ENCODE measurements at regions not wholly inside any gene's neighbourhood (a gene's known extent, or its start where the extent isn't known, plus 50 kb on each side); places are given as distances from the start of the nearest gene placed in this dataset.
"Not testable (repeated sequence)": the region's sequence is repeated elsewhere in the genome, so short reads cannot be mapped to it uniquely, and the experiment has no call there.

DNA sequence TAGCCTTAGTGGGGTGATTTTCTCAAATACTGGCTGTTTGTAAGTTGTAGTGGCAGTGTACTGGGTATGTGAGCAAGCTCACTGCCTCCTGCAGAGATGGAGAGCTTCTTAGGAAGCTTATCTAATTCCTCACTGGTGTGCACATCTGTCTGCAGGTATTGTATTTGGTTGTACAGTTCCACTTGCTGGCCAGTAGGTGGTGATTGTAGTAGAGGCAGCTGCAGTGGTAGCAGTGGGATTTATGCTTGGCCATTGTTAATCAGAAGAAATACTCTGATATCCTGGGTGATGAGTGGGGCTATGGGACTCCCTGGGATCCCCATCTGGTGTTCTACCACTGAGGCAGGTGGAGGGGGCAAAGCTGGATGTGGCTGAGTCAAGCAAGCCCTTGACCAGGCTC, 276.1 kb upstream of the SPAG17 start:
- intact Hi-C loops (cut with DNase I) = no loop called here
- Histone ChIP-seq H3K27ac (no peak overlapping the region), H3K27me3 (no peaks in the 10 kb centered on the region), H3K9ac (ENCODE audit: low read depth in 2 of 2, low read length in 2 of 2) (no peak overlapping the region), H3K36me3 (no peaks in the 10 kb centered on the region), H3K9me3 (no peaks in the 10 kb centered on the region), H3K4me3 (no peak overlapping the region), H3K4me1 (no peaks in the 10 kb centered on the region)
- no peak for TF ChIP-seq CTCF (IDR thresholded peaks at IDR 0.05)
- no peak for DNase-seq

DNA sequence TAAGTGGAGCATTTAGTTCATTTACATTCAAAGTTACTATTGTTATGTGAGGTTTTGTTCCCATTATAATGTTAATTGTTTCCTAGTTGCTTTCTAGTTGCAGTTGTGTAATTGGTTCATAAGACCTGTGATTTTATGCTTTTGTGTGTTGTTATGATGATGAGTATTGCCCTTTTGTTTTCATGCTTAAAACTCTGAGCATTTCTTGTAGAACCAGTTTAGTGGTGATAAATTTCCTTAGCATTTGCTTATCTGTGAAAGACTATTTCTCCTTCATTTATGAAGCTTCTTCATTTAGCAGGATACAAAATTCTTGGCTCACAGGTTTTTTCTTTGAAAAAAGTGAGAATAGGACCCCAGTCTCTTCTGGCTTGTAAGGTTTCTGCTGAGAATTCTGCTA, 274.8 kb upstream of the SPAG17 start:
- TF ChIP-seq CTCF (IDR thresholded peaks at IDR 0.05) = no peak
- Histone ChIP-seq H3K27me3 (no peaks in the 10 kb centered on the region), H3K4me3 (no peak overlapping the region), H3K4me1 (no peaks in the 10 kb centered on the region), H3K9me3 (no peaks in the 10 kb centered on the region), H3K36me3 (no peaks in the 10 kb centered on the region), H3K9ac (ENCODE audit: low read depth in 2 of 2, low read length in 2 of 2) (no peak overlapping the region), H3K27ac (no peak overlapping the region)
- no peak for DNase-seq
- intact Hi-C loops (cut with DNase I) = no loop called here

DNA sequence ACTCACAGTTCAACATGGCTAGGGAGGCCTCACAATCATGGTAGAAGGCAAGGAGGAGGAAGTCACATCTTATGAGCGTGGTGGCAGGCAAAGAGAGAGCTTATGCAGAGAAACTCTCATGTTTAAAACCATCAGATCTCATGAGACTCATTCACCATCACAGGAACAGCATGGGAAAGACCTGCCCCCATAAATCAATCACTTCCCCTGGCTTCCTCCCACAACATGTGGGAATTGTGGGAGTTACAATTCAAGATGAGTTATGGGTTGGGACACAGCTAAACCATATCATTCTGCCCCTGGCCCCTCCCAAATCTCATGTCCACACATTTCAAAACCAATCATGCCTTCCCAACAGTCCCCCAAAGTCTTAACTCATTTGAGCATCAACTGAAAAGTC, 268.8 kb upstream of the SPAG17 start:
- DNase-seq; H3K9me3 ChIP-seq; H3K4me3 ChIP-seq; H3K4me1 ChIP-seq; H3K9ac ChIP-seq (ENCODE audit: low read depth in 2 of 2, low read length in 2 of 2); H3K27me3 ChIP-seq; H3K27ac ChIP-seq; H3K36me3 ChIP-seq; intact Hi-C loops (cut with DNase I): not testable (repeated sequence)

- intact Hi-C loops (cut with DNase I) = no loop called here
- TF ChIP-seq CTCF (IDR thresholded peaks at IDR 0.05) = no peak
- no peak overlapping the region for H3K9ac ChIP-seq (ENCODE audit: low read depth in 2 of 2, low read length in 2 of 2)
- H3K27me3 ChIP-seq = no peaks in the 10 kb centered on the region
- no peak overlapping the region for H3K27ac ChIP-seq
- no peak overlapping the region for H3K4me3 ChIP-seq
- H3K36me3 ChIP-seq = no peaks in the 10 kb centered on the region
- no peak for DNase-seq
- H3K9me3 ChIP-seq = no peaks in the 10 kb centered on the region
- no peaks in the 10 kb centered on the region for H3K4me1 ChIP-seq
Observed at GRCh38 chr1:118445156-118445555, 260.1 kb upstream of the SPAG17 start.

DNA sequence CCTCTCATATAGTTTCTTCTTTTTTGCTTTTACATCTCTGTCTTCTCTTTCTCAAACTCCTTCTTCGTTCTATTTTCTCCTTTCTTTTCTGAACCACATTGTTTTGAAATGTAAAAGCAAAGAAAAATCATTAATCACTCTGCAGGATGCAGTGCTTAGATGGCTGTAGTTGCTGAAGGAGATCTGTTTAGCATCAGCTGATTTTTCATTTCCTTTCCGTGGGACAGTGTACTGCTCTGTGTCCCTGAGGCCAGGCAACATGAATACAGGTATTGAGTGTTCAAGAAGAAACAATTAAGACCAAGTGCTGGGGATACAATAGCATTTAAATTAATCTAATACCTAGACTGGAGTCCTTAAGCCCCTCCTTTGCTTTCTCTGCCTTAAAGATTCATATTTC, 257.2 kb upstream of the SPAG17 start:
- no peaks in the 10 kb centered on the region for H3K9me3 ChIP-seq
- no peaks in the 10 kb centered on the region for H3K36me3 ChIP-seq
- no peak overlapping the region for H3K4me3 ChIP-seq
- no peaks in the 10 kb centered on the region for H3K27me3 ChIP-seq
- no peak for DNase-seq
- TF ChIP-seq CTCF (IDR thresholded peaks at IDR 0.05) = no peak
- intact Hi-C loops (cut with DNase I) = no loop called here
- no peaks in the 10 kb centered on the region for H3K4me1 ChIP-seq
- no peak overlapping the region for H3K9ac ChIP-seq (ENCODE audit: low read depth in 2 of 2, low read length in 2 of 2)
- no peak overlapping the region for H3K27ac ChIP-seq

DNA sequence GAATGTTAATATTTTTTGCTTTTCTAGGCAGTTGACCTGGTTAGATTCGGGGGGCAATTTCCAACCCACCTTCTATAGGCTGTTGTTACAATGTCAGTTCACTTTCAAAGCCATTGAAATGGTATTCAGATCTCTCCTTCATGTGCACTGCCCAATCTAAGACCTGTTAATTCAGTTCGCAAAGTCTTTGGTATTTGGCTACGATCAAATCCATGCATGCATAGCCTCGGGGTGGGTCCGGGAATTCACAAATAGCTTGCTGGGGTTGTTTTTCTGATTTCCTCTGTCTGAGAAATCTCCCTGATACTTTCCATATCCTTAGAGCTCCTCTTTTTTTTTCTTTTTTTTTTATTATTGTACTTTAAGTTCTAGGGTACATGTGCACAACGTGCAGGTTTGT, 252.6 kb upstream of the SPAG17 start:
- TF ChIP-seq CTCF (IDR thresholded peaks at IDR 0.05) = no peak

More for the DNA sequence above, 252.6 kb upstream of the SPAG17 start:
- H3K27ac ChIP-seq = no peak overlapping the region
- H3K9me3 ChIP-seq = no peaks in the 10 kb centered on the region
- no peaks in the 10 kb centered on the region for H3K36me3 ChIP-seq
- H3K27me3 ChIP-seq = no peaks in the 10 kb centered on the region
- no peaks in the 10 kb centered on the region for H3K4me1 ChIP-seq
- intact Hi-C loops (cut with DNase I) = no loop called here
- H3K4me3 ChIP-seq = no peak overlapping the region
- DNase-seq = no peak
- H3K9ac ChIP-seq (ENCODE audit: low read depth in 2 of 2, low read length in 2 of 2) = no peak overlapping the region
